Cardiac muscle cell (in vitro differentiated cells and primary cell): ENCODE measurements at regions not wholly inside any gene's neighbourhood (a gene's known extent, or its start where the extent isn't known, plus 50 kb on each side); places are given as distances from the start of the nearest gene placed in this dataset.

Source experiments
- DNase-seq, 2 donors: peaks; one replicate each; pipeline versions ENCODE4 v3.0.0 to v3.0.0-alpha.2; 2010 to 2017; ENCODE audit warnings: low read depth in 1 of 2, low spot score in 1 of 2
- H3K27ac ChIP-seq: fragments of 200-600 bp; sonication (generic); 2 replicates; pipeline ENCODE4 v1.5.1; 2016
- H3K27me3 ChIP-seq: fragments of 200-600 bp; sonication (generic); 2 replicates; pipeline ENCODE4 v1.6.0; 2016; ENCODE audit warnings: control low read depth
- H3K36me3 ChIP-seq: fragments of 200-600 bp; sonication (generic); 2 replicates; pipeline ENCODE4 v1.5.1; 2016; ENCODE audit warnings: control low read depth
- H3K4me1 ChIP-seq: fragments of 200-600 bp; sonication (generic); 2 replicates; pipeline ENCODE4 v1.8.1; 2017; ENCODE audit warnings: low read depth, mild to moderate bottlenecking, mixed run types
- H3K4me3 ChIP-seq: fragments of 200-600 bp; sonication (generic); 2 replicates; pipeline ENCODE4 v1.5.1; 2016; ENCODE audit warnings: mild to moderate bottlenecking
- H3K9me3 ChIP-seq: fragments of 200-600 bp; sonication (generic); 2 replicates; pipeline ENCODE4 v1.5.1; 2017; ENCODE audit warnings: low read depth, mild to moderate bottlenecking, control low read depth
- TF ChIP-seq, protein P1 (sequence below): IDR thresholded peaks from 2 replicates; pipeline ENCODE4 v1.5.1; 2012; ENCODE audit warnings: low read depth, mild to moderate bottlenecking, low read length

- no peak for DNase-seq
- Histone ChIP-seq H3K4me1 (no peaks in the 10 kb centered on the region), H3K27ac (no peak overlapping the region), H3K36me3 (no peaks in the 10 kb centered on the region), H3K27me3 (no peaks in the 10 kb centered on the region), H3K4me3 (no peak overlapping the region), H3K9me3 (no peaks in the 10 kb centered on the region)
- TF ChIP-seq, protein P1, sequence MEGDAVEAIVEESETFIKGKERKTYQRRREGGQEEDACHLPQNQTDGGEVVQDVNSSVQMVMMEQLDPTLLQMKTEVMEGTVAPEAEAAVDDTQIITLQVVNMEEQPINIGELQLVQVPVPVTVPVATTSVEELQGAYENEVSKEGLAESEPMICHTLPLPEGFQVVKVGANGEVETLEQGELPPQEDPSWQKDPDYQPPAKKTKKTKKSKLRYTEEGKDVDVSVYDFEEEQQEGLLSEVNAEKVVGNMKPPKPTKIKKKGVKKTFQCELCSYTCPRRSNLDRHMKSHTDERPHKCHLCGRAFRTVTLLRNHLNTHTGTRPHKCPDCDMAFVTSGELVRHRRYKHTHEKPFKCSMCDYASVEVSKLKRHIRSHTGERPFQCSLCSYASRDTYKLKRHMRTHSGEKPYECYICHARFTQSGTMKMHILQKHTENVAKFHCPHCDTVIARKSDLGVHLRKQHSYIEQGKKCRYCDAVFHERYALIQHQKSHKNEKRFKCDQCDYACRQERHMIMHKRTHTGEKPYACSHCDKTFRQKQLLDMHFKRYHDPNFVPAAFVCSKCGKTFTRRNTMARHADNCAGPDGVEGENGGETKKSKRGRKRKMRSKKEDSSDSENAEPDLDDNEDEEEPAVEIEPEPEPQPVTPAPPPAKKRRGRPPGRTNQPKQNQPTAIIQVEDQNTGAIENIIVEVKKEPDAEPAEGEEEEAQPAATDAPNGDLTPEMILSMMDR = no peak
These were observed 217.9 kb upstream of the PWP1 start for GRCh38 chr12:107467716-107468115.

GRCh38 chr12:107468182-107468581, 217.4 kb upstream of the PWP1 start:
- TF ChIP-seq, protein P1 = no peak

GRCh38 chr12:107469011-107469410, 216.6 kb upstream of the PWP1 start:
- TF ChIP-seq, protein P1 = no peak
- H3K4me1 ChIP-seq = no peaks in the 10 kb centered on the region
- H3K9me3 ChIP-seq = no peaks in the 10 kb centered on the region
- no peak for DNase-seq
- no peak overlapping the region for H3K27ac ChIP-seq
- no peak overlapping the region for H3K4me3 ChIP-seq
- no peaks in the 10 kb centered on the region for H3K27me3 ChIP-seq
- H3K36me3 ChIP-seq = no peaks in the 10 kb centered on the region

More at GRCh38 chr12:107468182-107468581, 217.4 kb upstream of the PWP1 start:
- Histone ChIP-seq H3K4me1 (no peaks in the 10 kb centered on the region), H3K36me3 (no peaks in the 10 kb centered on the region), H3K27me3 (no peaks in the 10 kb centered on the region), H3K4me3 (no peak overlapping the region), H3K9me3 (no peaks in the 10 kb centered on the region), H3K27ac (no peak overlapping the region)
- no peak for DNase-seq

GRCh38 chr12:107470645-107471044, 215.0 kb upstream of the PWP1 start:
- TF ChIP-seq, protein P1 = no peak
- Histone ChIP-seq H3K4me1 (no peaks in the 10 kb centered on the region), H3K9me3 (no peaks in the 10 kb centered on the region), H3K4me3 (no peak overlapping the region), H3K27me3 (no peaks in the 10 kb centered on the region), H3K36me3 (no peaks in the 10 kb centered on the region), H3K27ac (no peak overlapping the region)
- no peak for DNase-seq

DNA sequence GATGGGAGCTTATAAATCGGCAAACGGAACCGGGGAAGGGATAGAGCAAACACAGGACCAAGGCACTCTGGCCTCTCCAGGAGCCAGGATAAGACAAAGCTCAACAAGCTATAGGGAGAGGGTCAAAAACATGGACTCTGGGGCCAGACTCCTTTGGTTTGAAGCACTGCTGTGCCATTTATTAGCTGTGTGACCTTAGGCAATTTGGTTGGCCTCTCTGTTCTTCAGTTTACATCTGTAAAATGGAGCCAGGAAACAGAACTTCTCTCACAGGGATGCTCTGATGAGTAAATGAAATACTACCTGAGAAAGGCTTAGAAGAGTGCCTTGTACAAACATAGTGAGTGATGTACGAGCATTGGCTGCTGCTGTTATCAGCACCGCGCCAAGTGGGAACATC, 213.3 kb upstream of the PWP1 start:
- no peaks in the 10 kb centered on the region for H3K27me3 ChIP-seq
- no peaks in the 10 kb centered on the region for H3K9me3 ChIP-seq
- TF ChIP-seq, protein P1 = no peak
- H3K36me3 ChIP-seq = no peaks in the 10 kb centered on the region
- no peak overlapping the region for H3K27ac ChIP-seq
- no peak overlapping the region for H3K4me3 ChIP-seq
- DNase-seq = no peak
- H3K4me1 ChIP-seq = no peaks in the 10 kb centered on the region

GRCh38 chr12:107474099-107474498, 211.5 kb upstream of the PWP1 start:
- Histone ChIP-seq H3K27ac (no peak overlapping the region), H3K36me3 (no peaks in the 10 kb centered on the region), H3K9me3 (no peaks in the 10 kb centered on the region), H3K4me1 (no peaks in the 10 kb centered on the region), H3K4me3 (no peak overlapping the region), H3K27me3 (peaks cover 5% of the 10 kb centered on the region)
- DNase-seq = no peak
- TF ChIP-seq, protein P1 = no peak
